HG03103 (cell line): ENCODE measurements at regions not wholly inside any gene's neighbourhood (a gene's known extent, or its start where the extent isn't known, plus 50 kb on each side); places are given as distances from the start of the nearest gene placed in this dataset.
"Not testable (repeated sequence)": the region's sequence is repeated elsewhere in the genome, so short reads cannot be mapped to it uniquely, and the experiment has no call there.

Experiments used
- ATAC-seq: cut with Tn5 transposase; IDR thresholded peaks from one replicate; pipeline ENCODE4 v1.9.1; 2021; ENCODE audit warnings: low read depth; ENCODE audit not compliant: unreplicated experiment

- ATAC-seq: no peak
These were observed 422.9 kb upstream of the GRM7 start for GRCh38 chr3:6438031-6438430.

GRCh38 chr3:6439226-6439625 is 421.7 kb upstream of the GRM7 start:
- no peak for ATAC-seq

GRCh38 chr3:6439824-6440223 is 421.1 kb upstream of the GRM7 start:
- ATAC-seq: no peak

- no peak for ATAC-seq
These were observed 415.8 kb upstream of the GRM7 start for GRCh38 chr3:6444888-6445658.

- ATAC-seq: no peak
These were observed 413.6 kb upstream of the GRM7 start for GRCh38 chr3:6447166-6447801.

- ATAC-seq: no peak
These were observed 412.9 kb upstream of the GRM7 start for GRCh38 chr3:6448011-6448410.

GRCh38 chr3:6449099-6449498 is 411.8 kb upstream of the GRM7 start:
- ATAC-seq: no peak

GRCh38 chr3:6452974-6453373 is 407.9 kb upstream of the GRM7 start:
- ATAC-seq: no peak

- ATAC-seq: no peak
These were observed 405.9 kb upstream of the GRM7 start for GRCh38 chr3:6455031-6455430.

- ATAC-seq: no peak
These were observed 393.7 kb upstream of the GRM7 start for GRCh38 chr3:6467186-6467585.

GRCh38 chr3:6468589-6468988 is 392.3 kb upstream of the GRM7 start:
- ATAC-seq: no peak

GRCh38 chr3:6471744-6472143 is 389.2 kb upstream of the GRM7 start:
- no peak for ATAC-seq

GRCh38 chr3:6490487-6491327 is 370.2 kb upstream of the GRM7 start:
- ATAC-seq: not testable (repeated sequence)

GRCh38 chr3:6491768-6492167 is 369.1 kb upstream of the GRM7 start:
- ATAC-seq: no peak

GRCh38 chr3:6492306-6492705 is 368.6 kb upstream of the GRM7 start:
- no peak for ATAC-seq

GRCh38 chr3:6498944-6499343 is 362.0 kb upstream of the GRM7 start:
- ATAC-seq: not testable (repeated sequence)

- ATAC-seq: no peak
These were observed 356.6 kb upstream of the GRM7 start for GRCh38 chr3:6504347-6504746.

- ATAC-seq: no peak
These were observed 356.1 kb upstream of the GRM7 start for GRCh38 chr3:6504834-6505233.

GRCh38 chr3:6508410-6508759 is 352.5 kb upstream of the GRM7 start:
- ATAC-seq: no peak

GRCh38 chr3:6509576-6509975 is 351.3 kb upstream of the GRM7 start:
- no peak for ATAC-seq

- ATAC-seq: no peak
These were observed 350.2 kb upstream of the GRM7 start for GRCh38 chr3:6510713-6511112.
